GM12878 (cell line): ENCODE measurements at regions not wholly inside any gene's neighbourhood (a gene's known extent, or its start where the extent isn't known, plus 50 kb on each side); places are given as distances from the start of the nearest gene placed in this dataset.

ENCODE experiments used
- CTCF ChIP-seq, 3 experiments: IDR thresholded peaks in 2 of 3; conservative IDR thresholded peaks in 1 of 3; 2 replicates each; pipeline ENCODE4 v1.5.1; 2011; ENCODE audit warnings: low read depth in 3 of 3, low read length in 3 of 3, mild to moderate bottlenecking in 3 of 3, control low read depth in 2 of 3, moderate library complexity in 2 of 3, inconsistent platforms in 1 of 3, mixed read lengths in 1 of 3; ENCODE audit not compliant: control insufficient read depth in 2 of 3, insufficient read depth in 1 of 3; ENCODE audit errors: extremely low read depth in 1 of 3
- EZH2 ChIP-seq: IDR thresholded peaks from 2 replicates; pipeline ENCODE4 v1.6.1; 2012; ENCODE audit warnings: low read depth, mild to moderate bottlenecking, control low read depth, inconsistent platforms, low read length, borderline replicate concordance; ENCODE audit not compliant: control insufficient read depth
- FOXK2 ChIP-seq: fragments of 450-650 bp; IDR thresholded peaks from 2 replicates; pipeline ENCODE4 v1.6.1; 2017; ENCODE audit warnings: mild to moderate bottlenecking, moderate library complexity
- POLR2A ChIP-seq: IDR thresholded peaks from 2 replicates; pipeline ENCODE4 v1.6.1; 2011; ENCODE audit warnings: low read depth, mild to moderate bottlenecking, low read length
- RFX5 ChIP-seq: IDR thresholded peaks from 2 replicates; pipeline ENCODE4 v1.6.1; 2011; ENCODE audit warnings: low read depth, low read length, improper control_type of control experiment
- ZNF274 ChIP-seq: IDR thresholded peaks from one replicate; pipeline ENCODE4 v1.8.0; 2011; ENCODE audit not compliant: insufficient read length, insufficient read depth

GRCh38 chr1:8232036-8232757 is 85.7 kb upstream of the SLC45A1 start:
- no peak for TF ChIP-seq EZH2
- TF ChIP-seq CTCF (IDR thresholded peaks at IDR 0.05 in 2 of 3, conservative IDR thresholded peaks at IDR 0.05 in 1 of 3; ENCODE audit: control insufficient read depth in 2 of 3, extremely low read depth in 1 of 3, insufficient read depth in 1 of 3, low read depth in 3 of 3, low read length in 3 of 3): no peak
- TF ChIP-seq FOXK2: no peak
- no peak for TF ChIP-seq RFX5
- no peak for TF ChIP-seq ZNF274
- TF ChIP-seq POLR2A: no peak
